ENCODE measurements at regions not wholly inside any gene's neighbourhood (a gene's known extent, or its start where the extent isn't known, plus 50 kb on each side); places are given as distances from the start of the nearest gene placed in this dataset.

GRCh38 chr4:4752025-4752424 is 107.4 kb upstream of the MSX1 start:
- Mint-ChIP-seq H3K27me3 (peaks cover 4 to 7% of the 10 kb centered on the region in 2 donors), H3K27ac (no peak overlapping the region), H3K4me1 (no peaks in the 10 kb centered on the region), H3K36me3 (peaks cover 0 to 5% (median 0%) of the 10 kb centered on the region in 3 donors), H3K4me3 (no peak overlapping the region), H3K9me3 (peaks cover 2 to 8% (median 6%) of the 10 kb centered on the region in 5 donors)
- Histone ChIP-seq H3K4me1 (ENCODE audit: insufficient read depth, low read length) (no peaks in the 10 kb centered on the region), H3K9me3 (ENCODE audit: low read length) (no peaks in the 10 kb centered on the region), H3K27me3 (ENCODE audit: insufficient read depth, low read length, poor library complexity, severe bottlenecking) (no peaks in the 10 kb centered on the region), H3K27ac (ENCODE audit: low read depth, low read length) (no peak overlapping the region), H3K36me3 (ENCODE audit: insufficient read depth, low read length) (no peaks in the 10 kb centered on the region), H3K4me3 (ENCODE audit: low read length) (no peak overlapping the region)
- ChIA-PET POLR2A (no interaction called here), CTCF (no interaction called here)
- DNase-seq = no peak

- H3K4me3 ChIP-seq (ENCODE audit: low read length) = no peak overlapping the region
- H3K36me3 Mint-ChIP-seq = peaks cover 0 to 5% (median 2%) of the 10 kb centered on the region in 3 donors
- H3K4me1 Mint-ChIP-seq = no peaks in the 10 kb centered on the region
- H3K36me3 ChIP-seq (ENCODE audit: insufficient read depth, low read length) = no peaks in the 10 kb centered on the region
- ChIA-PET POLR2A (no interaction called here), CTCF (no interaction called here)
- no peaks in the 10 kb centered on the region for H3K4me1 ChIP-seq (ENCODE audit: insufficient read depth, low read length)
- no peak overlapping the region for H3K27ac ChIP-seq (ENCODE audit: low read depth, low read length)
- no peaks in the 10 kb centered on the region for H3K9me3 ChIP-seq (ENCODE audit: low read length)
- H3K27me3 Mint-ChIP-seq = peaks cover 4 to 7% of the 10 kb centered on the region in 2 donors
- no peak overlapping the region for H3K27ac Mint-ChIP-seq
- H3K4me3 Mint-ChIP-seq = no peak overlapping the region
- peaks cover 8 to 21% (median 18%) of the 10 kb centered on the region in 5 donors for H3K9me3 Mint-ChIP-seq
- no peak for DNase-seq
- no peaks in the 10 kb centered on the region for H3K27me3 ChIP-seq (ENCODE audit: insufficient read depth, low read length, poor library complexity, severe bottlenecking)
Observed at GRCh38 chr4:4750187-4750586, 109.3 kb upstream of the MSX1 start.

GRCh38 chr4:4749137-4749536 is 110.3 kb upstream of the MSX1 start:
- H3K27ac ChIP-seq (ENCODE audit: low read depth, low read length) = no peak overlapping the region
- no peaks in the 10 kb centered on the region for H3K4me1 ChIP-seq (ENCODE audit: insufficient read depth, low read length)
- H3K27me3 ChIP-seq (ENCODE audit: insufficient read depth, low read length, poor library complexity, severe bottlenecking) = no peaks in the 10 kb centered on the region
- DNase-seq = no peak
- Mint-ChIP-seq H3K9me3 (peaks cover 8 to 27% (median 18%) of the 10 kb centered on the region in 5 donors), H3K36me3 (peaks cover 0 to 5% (median 2%) of the 10 kb centered on the region in 3 donors), H3K4me1 (no peaks in the 10 kb centered on the region), H3K27ac (no peak overlapping the region), H3K27me3 (peaks cover 4 to 7% of the 10 kb centered on the region in 2 donors), H3K4me3 (no peak overlapping the region)
- ChIA-PET POLR2A (no interaction called here), CTCF (no interaction called here)
- H3K9me3 ChIP-seq (ENCODE audit: low read length) = no peaks in the 10 kb centered on the region
- no peak overlapping the region for H3K4me3 ChIP-seq (ENCODE audit: low read length)
- no peaks in the 10 kb centered on the region for H3K36me3 ChIP-seq (ENCODE audit: insufficient read depth, low read length)

- Mint-ChIP-seq H3K36me3 (peaks cover 0 to 11% (median 2%) of the 10 kb centered on the region in 3 donors), H3K27me3 (peaks cover 0 to 7% of the 10 kb centered on the region in 2 donors), H3K4me1 (no peaks in the 10 kb centered on the region), H3K27ac (no peak overlapping the region), H3K9me3 (peaks cover 13 to 30% (median 22%) of the 10 kb centered on the region in 5 donors), H3K4me3 (no peak overlapping the region)
- POLR2A ChIA-PET = no interaction called here
- no peaks in the 10 kb centered on the region for H3K27me3 ChIP-seq (ENCODE audit: insufficient read depth, low read length, poor library complexity, severe bottlenecking)
- no peaks in the 10 kb centered on the region for H3K4me1 ChIP-seq (ENCODE audit: insufficient read depth, low read length)
- H3K36me3 ChIP-seq (ENCODE audit: insufficient read depth, low read length) = no peaks in the 10 kb centered on the region
- H3K27ac ChIP-seq (ENCODE audit: low read depth, low read length) = no peak overlapping the region
- no peak for DNase-seq
- CTCF ChIA-PET = no interaction called here
- H3K9me3 ChIP-seq (ENCODE audit: low read length) = no peaks in the 10 kb centered on the region
- no peak overlapping the region for H3K4me3 ChIP-seq (ENCODE audit: low read length)
Observed at GRCh38 chr4:4746444-4746843, 113.0 kb upstream of the MSX1 start.

- Histone ChIP-seq H3K9me3 (ENCODE audit: low read length) (no peaks in the 10 kb centered on the region), H3K4me3 (ENCODE audit: low read length) (no peak overlapping the region), H3K36me3 (ENCODE audit: insufficient read depth, low read length) (no peaks in the 10 kb centered on the region), H3K27ac (ENCODE audit: low read depth, low read length) (no peak overlapping the region), H3K4me1 (ENCODE audit: insufficient read depth, low read length) (no peaks in the 10 kb centered on the region), H3K27me3 (ENCODE audit: insufficient read depth, low read length, poor library complexity, severe bottlenecking) (no peaks in the 10 kb centered on the region)
- ChIA-PET POLR2A (no interaction called here), CTCF (no interaction called here)
- DNase-seq = no peak
- peaks cover 0 to 6% of the 10 kb centered on the region in 2 donors for H3K27me3 Mint-ChIP-seq
- peaks cover 0 to 10% (median 8%) of the 10 kb centered on the region in 5 donors for H3K9me3 Mint-ChIP-seq
- no peaks in the 10 kb centered on the region for H3K4me1 Mint-ChIP-seq
- H3K4me3 Mint-ChIP-seq = no peak overlapping the region
- no peak overlapping the region for H3K27ac Mint-ChIP-seq
- H3K36me3 Mint-ChIP-seq = peaks cover 0 to 14% (median 0%) of the 10 kb centered on the region in 3 donors
Observed at GRCh38 chr4:4740071-4740470, 119.4 kb upstream of the MSX1 start.

GRCh38 chr4:4735870-4736269 is 123.6 kb upstream of the MSX1 start:
- no peaks in the 10 kb centered on the region for H3K4me1 Mint-ChIP-seq
- H3K27me3 ChIP-seq (ENCODE audit: insufficient read depth, low read length, poor library complexity, severe bottlenecking) = no peaks in the 10 kb centered on the region
- no peaks in the 10 kb centered on the region for H3K4me1 ChIP-seq (ENCODE audit: insufficient read depth, low read length)
- peaks cover 0 to 6% of the 10 kb centered on the region in 2 donors for H3K27me3 Mint-ChIP-seq
- H3K27ac ChIP-seq (ENCODE audit: low read depth, low read length) = no peak overlapping the region
- H3K9me3 Mint-ChIP-seq = peaks cover 0 to 13% (median 5%) of the 10 kb centered on the region in 5 donors
- POLR2A ChIA-PET = no interaction called here
- no peaks in the 10 kb centered on the region for H3K36me3 ChIP-seq (ENCODE audit: insufficient read depth, low read length)
- no peak overlapping the region for H3K4me3 Mint-ChIP-seq
- CTCF ChIA-PET = no interaction called here
- H3K27ac Mint-ChIP-seq = no peak overlapping the region
- H3K4me3 ChIP-seq (ENCODE audit: low read length) = no peak overlapping the region
- peaks cover 0 to 30% (median 2%) of the 10 kb centered on the region in 3 donors for H3K36me3 Mint-ChIP-seq
- DNase-seq = no peak
- H3K9me3 ChIP-seq (ENCODE audit: low read length) = no peaks in the 10 kb centered on the region

GRCh38 chr4:4735136-4735750 is 124.2 kb upstream of the MSX1 start:
- no peaks in the 10 kb centered on the region for H3K9me3 ChIP-seq (ENCODE audit: low read length)
- Mint-ChIP-seq H3K27me3 (peaks cover 0 to 6% of the 10 kb centered on the region in 2 donors), H3K4me1 (no peaks in the 10 kb centered on the region), H3K4me3 (no peak overlapping the region), H3K27ac (no peak overlapping the region), H3K9me3 (peaks cover 0 to 13% (median 5%) of the 10 kb centered on the region in 5 donors), H3K36me3 (peaks cover 0 to 30% (median 2%) of the 10 kb centered on the region in 3 donors)
- no peak overlapping the region for H3K27ac ChIP-seq (ENCODE audit: low read depth, low read length)
- H3K4me1 ChIP-seq (ENCODE audit: insufficient read depth, low read length) = no peaks in the 10 kb centered on the region
- ChIA-PET POLR2A (no interaction called here), CTCF (no interaction called here)
- no peak for DNase-seq
- H3K4me3 ChIP-seq (ENCODE audit: low read length) = no peak overlapping the region
- H3K36me3 ChIP-seq (ENCODE audit: insufficient read depth, low read length) = no peaks in the 10 kb centered on the region
- H3K27me3 ChIP-seq (ENCODE audit: insufficient read depth, low read length, poor library complexity, severe bottlenecking) = no peaks in the 10 kb centered on the region

- Mint-ChIP-seq H3K27ac (no peak overlapping the region), H3K27me3 (peaks cover 0 to 6% of the 10 kb centered on the region in 2 donors), H3K36me3 (peaks cover 0 to 33% (median 2%) of the 10 kb centered on the region in 3 donors), H3K9me3 (peaks cover 0 to 15% (median 5%) of the 10 kb centered on the region in 5 donors), H3K4me1 (no peaks in the 10 kb centered on the region), H3K4me3 (no peak overlapping the region)
- ChIA-PET CTCF (no interaction called here), POLR2A (no interaction called here)
- no peak overlapping the region for H3K4me3 ChIP-seq (ENCODE audit: low read length)
- no peaks in the 10 kb centered on the region for H3K36me3 ChIP-seq (ENCODE audit: insufficient read depth, low read length)
- no peaks in the 10 kb centered on the region for H3K27me3 ChIP-seq (ENCODE audit: insufficient read depth, low read length, poor library complexity, severe bottlenecking)
- H3K27ac ChIP-seq (ENCODE audit: low read depth, low read length) = no peak overlapping the region
- H3K9me3 ChIP-seq (ENCODE audit: low read length) = no peaks in the 10 kb centered on the region
- no peak for DNase-seq
- no peaks in the 10 kb centered on the region for H3K4me1 ChIP-seq (ENCODE audit: insufficient read depth, low read length)
Observed at GRCh38 chr4:4734425-4734824, 125.0 kb upstream of the MSX1 start.

Measured in CD8-positive, alpha-beta memory T cell (primary cell).